Hematopoietic multipotent progenitor cell (in vitro differentiated cells): ENCODE measurements at regions not wholly inside any gene's neighbourhood (a gene's known extent, or its start where the extent isn't known, plus 50 kb on each side); places are given as distances from the start of the nearest gene placed in this dataset.

ENCODE experiments used
- DNase-seq, 3 donors: peaks; one replicate each; pipeline ENCODE4 v3.0.0-alpha.2; 2011 to 2015; ENCODE audit warnings: low read depth in 2 of 3, low spot score in 2 of 3

GRCh38 chrX:7233580-7234406 lies 85.8 kb upstream of the PUDP start:
- DNase-seq = no peak

DNA sequence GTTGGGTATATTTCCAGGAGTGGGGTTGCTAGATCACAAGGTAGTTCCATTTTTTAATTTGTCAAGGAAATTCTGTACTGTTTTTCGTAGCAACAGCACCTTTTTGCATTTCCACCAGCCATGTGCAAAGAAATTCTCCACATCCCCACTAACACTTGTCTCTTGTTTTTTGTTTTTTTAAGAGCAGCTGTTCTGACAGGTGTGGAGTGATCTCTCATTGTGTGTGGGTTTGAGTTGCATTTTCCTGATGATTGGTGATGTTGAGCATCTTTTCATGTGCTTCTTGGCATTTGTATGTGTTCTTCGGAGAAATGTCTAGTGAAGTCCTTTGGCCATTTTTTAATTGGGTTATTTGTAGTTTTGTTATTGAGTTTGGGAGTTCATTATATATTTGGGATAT lies 80.3 kb upstream of the PUDP start:
- DNase-seq = no peak

DNA sequence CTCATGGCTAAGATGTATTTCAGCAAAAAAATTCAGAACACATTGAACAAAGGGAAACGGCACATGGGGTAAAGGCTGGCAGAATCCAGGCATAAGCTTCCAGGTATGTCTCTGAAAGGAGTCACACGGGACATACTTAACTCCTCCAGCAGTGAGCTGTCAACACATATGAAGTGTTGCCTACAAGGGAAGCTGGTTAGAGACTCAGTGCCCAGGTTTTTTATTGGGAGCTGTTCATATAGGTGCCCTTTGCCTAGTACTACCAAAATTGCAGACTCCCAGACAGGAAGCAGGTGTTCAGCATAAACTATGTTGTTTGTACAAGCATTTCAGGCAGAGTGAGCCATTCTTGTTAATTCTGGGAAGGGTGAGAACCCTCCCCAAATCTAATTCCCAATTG lies 77.4 kb upstream of the PUDP start:
- no peak for DNase-seq

DNA sequence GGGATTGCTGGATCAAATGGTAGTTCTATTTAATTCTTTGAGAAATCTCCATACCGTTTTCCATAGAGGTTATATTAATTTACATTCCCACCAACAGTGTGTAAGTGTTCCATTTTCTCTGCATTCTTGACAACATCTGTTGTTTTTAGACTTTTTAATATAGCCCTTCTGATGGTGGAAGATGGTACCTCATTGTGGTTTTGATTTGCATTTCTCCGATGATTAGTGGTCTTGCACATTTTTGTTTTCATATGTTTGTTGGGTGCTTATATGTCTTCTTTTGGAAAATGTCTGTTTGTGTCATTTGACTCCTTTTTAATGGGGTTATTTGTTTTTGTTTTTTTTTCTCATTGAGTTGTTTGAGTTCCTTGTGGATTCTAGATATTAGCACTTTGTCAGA lies 75.3 kb upstream of the PUDP start:
- DNase-seq = no peak

GRCh38 chrX:7220121-7220520 lies 72.2 kb upstream of the PUDP start:
- DNase-seq = no peak

DNA sequence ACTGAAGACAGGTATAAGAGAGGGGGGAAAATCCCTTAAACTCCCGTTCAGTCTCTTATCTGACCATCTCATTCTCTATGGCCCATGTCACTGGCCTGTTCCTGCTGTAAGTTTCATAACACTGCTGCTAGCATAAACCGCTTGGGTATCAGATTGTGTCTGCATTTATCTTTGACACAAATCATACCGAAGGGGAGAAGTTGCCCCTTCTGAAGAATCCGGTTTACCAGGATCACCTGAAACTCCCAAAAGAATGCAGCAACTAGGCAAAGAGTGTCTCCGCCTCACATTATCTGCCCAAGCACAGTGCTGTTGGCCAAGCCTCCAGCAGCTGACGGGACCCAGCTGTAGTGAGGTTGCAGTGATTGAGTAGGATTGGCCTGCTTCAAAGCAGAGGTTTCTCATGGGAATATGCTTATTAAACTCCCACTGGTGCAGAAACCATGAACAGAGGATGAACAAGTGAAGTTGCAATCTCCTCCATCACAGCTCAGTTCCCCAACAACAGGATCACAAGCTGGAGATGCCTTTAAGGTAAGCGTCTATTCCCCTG lies 71.3 kb upstream of the PUDP start:
- DNase-seq = no peak

DNA sequence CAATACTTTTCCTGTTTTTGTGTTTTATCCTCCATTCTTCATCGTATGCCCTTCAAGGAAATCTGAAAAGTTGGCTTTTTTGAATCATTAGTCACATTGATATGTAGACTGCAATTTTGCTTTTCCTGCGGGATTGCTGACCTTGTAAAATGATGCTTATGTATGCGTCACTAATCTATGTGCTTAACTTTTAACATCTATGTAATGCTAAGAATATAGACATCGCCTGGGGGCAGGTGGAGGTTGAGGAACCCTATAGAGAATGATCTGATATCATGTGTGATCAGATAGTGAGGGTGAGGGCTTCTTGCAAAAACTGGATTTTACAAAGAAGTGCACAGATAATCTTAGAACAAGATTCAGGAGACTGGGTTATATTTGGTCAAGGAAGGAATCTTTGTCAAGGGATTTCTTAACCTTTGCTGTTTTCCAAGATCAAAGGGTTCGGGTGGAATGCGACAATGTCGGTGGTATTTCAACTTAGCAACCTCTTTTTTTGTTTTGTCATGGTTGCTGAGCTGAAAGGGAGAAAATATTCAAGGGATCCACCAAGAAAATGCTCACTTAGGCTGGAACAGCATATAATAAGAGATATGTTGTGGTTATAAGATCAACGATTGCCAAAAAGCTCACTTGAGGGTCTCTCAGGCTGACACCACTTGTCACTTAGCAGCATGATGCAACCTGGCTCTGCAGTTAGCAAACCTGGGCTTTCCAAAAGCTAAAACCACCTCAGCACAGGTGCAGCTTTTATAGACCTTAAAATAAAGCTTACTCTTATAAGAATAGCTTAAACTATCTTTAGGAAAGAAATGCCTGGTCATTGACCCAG lies 70.6 kb upstream of the PUDP start:
- DNase-seq = no peak

GRCh38 chrX:7216981-7217587 lies 69.1 kb upstream of the PUDP start:
- no peak for DNase-seq

DNA sequence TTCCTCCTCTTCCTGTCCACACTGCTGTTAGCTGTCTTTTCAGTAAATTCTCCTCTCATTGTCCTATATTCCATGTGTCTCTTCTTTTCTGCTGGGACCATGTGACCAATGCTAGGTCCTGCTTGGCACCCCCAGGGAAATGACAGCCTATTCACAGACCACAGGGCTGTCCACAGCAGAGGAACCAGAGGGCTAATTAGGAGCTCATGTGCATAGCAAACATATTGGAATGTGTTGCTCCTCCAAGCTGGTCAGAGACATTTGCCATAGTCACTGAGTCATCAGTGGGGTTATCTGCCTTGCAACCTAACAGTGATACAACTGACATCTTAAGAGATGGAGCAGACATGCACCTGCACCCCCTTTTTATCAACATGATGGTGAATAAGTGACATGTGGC lies 67.9 kb upstream of the PUDP start:
- DNase-seq = no peak

GRCh38 chrX:7214251-7214650 lies 66.3 kb upstream of the PUDP start:
- DNase-seq = no peak

GRCh38 chrX:7205037-7205577 lies 57.2 kb upstream of the PUDP start:
- no peak for DNase-seq

DNA sequence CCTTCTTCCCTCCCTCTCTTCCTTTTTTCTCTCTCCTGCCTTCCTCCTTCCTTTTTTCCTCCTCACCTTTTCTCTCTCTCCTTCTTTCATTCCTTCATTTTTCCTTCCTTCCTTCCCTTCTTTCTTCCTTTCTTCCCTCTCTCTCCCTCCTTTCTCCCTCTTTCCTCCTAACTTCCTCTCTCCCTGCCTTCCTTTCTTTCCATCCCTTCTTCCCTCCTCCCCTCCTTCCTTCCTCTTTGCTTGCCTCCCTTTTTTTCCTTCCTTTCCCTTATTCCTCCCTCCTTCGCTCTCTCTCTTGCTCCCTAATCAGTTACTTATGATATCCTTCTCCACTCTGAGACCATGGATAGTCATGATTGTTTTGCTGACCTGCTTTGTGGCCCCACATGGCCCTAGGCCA lies 56.7 kb upstream of the PUDP start:
- DNase-seq = no peak

DNA sequence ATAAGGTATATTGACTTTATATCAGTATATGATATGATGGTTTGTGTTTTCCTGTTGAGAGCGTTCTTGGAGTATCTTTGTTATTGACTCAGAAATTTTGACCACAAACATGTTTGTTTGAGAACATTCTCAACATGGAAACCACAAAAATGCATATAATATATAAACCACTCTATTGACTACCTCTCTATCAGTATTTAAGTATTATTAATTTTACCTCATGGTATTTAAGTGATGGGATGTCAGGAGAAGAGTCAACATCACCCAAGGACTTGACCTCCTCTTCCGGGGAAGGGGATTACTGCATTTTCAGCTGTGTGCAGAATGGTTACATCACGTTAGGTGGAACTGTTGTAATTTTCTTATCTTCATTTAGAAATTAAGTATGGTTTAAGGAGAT lies 54.3 kb upstream of the PUDP start:
- DNase-seq = no peak

DNA sequence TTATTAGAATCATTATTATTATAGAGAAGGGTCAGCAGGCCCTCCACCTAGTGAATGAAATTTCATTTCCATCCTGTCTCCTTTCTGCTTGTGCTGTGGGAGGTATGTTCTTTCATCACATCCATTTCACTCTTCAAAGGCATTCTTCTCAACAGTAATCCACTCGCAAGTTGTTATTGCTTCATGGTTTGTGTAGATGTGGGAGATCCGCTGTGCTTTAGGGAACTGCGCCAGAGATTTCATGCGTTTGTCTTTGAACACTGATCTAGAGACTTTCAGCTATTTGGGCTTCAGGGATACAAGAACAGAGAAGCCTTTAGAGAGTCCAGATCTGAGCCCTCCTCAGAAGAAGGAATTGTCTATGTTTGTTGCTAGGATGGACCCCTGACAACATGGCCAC lies 53.5 kb upstream of the PUDP start:
- no peak for DNase-seq

DNA sequence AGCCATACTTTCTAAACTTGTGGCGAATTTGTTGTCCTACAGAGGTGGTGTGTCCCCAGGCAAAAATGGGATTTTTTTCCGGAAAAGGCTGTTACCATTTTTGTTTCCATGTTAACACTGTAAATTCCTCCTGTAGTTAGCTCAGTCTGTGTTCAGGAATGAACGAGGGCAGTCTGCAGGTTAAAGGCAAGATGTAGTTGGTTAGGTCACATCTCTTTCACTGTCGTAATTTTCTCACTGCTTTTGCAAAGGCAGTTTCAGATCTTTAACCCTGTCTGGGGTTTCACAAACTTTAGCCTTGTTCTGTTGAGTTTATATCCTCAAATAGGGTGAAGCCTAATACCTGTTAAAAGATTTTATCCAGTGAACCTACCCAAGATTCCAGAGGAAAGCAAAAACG lies 50.5 kb upstream of the PUDP start:
- no peak for DNase-seq
